HG02840 (cell line): ENCODE measurements at regions not wholly inside any gene's neighbourhood (a gene's known extent, or its start where the extent isn't known, plus 50 kb on each side); places are given as distances from the start of the nearest gene placed in this dataset.

Source experiments
- ATAC-seq: cut with Tn5 transposase; IDR thresholded peaks from one replicate; pipeline ENCODE4 v1.9.1; 2021; ENCODE audit warnings: mild to moderate bottlenecking, moderate library complexity, moderate number of reproducible peaks; ENCODE audit not compliant: unreplicated experiment, low FRiP score

GRCh38 chr18:24923138-24923537 lies 428.8 kb downstream of the ZNF521 start:
- peak; percentile 75 for ATAC-seq

GRCh38 chr18:24924066-24924716 lies 427.8 kb downstream of the ZNF521 start:
- ATAC-seq, result no peak

GRCh38 chr18:24926649-24927048 lies 425.3 kb downstream of the ZNF521 start:
- ATAC-seq, result no peak

- ATAC-seq, result no peak
Measured at GRCh38 chr18:24928301-24928878, 423.6 kb downstream of the ZNF521 start.

GRCh38 chr18:24930478-24930877 lies 421.5 kb downstream of the ZNF521 start:
- ATAC-seq, result no peak

- no peak for ATAC-seq
Measured at GRCh38 chr18:24930971-24931370, 421.0 kb downstream of the ZNF521 start.

- no peak for ATAC-seq
Measured at GRCh38 chr18:24933345-24933744, 418.6 kb downstream of the ZNF521 start.

GRCh38 chr18:24934258-24934932 lies 417.6 kb downstream of the ZNF521 start:
- no peak for ATAC-seq

- ATAC-seq, result no peak
Measured at GRCh38 chr18:24935008-24935407, 417.0 kb downstream of the ZNF521 start.

- ATAC-seq, result no peak
Measured at GRCh38 chr18:24935896-24936295, 416.1 kb downstream of the ZNF521 start.

GRCh38 chr18:24936691-24937090 lies 415.3 kb downstream of the ZNF521 start:
- ATAC-seq, result no peak

GRCh38 chr18:24937639-24938275 lies 414.2 kb downstream of the ZNF521 start:
- ATAC-seq, result no peak

GRCh38 chr18:24940416-24940815 lies 411.6 kb downstream of the ZNF521 start:
- ATAC-seq, result no peak

GRCh38 chr18:24941174-24941951 lies 410.6 kb downstream of the ZNF521 start:
- no peak for ATAC-seq

GRCh38 chr18:24942144-24942543 lies 409.8 kb downstream of the ZNF521 start:
- ATAC-seq, result no peak

GRCh38 chr18:24947521-24948305 lies 404.3 kb downstream of the ZNF521 start:
- no peak for ATAC-seq

GRCh38 chr18:24949908-24950307 lies 402.1 kb downstream of the ZNF521 start:
- ATAC-seq, result no peak

GRCh38 chr18:24954341-24954740 lies 397.6 kb downstream of the ZNF521 start:
- ATAC-seq, result no peak

GRCh38 chr18:24958001-24958400 lies 394.0 kb downstream of the ZNF521 start:
- no peak for ATAC-seq

GRCh38 chr18:24959051-24959476 lies 392.9 kb downstream of the ZNF521 start:
- ATAC-seq, result no peak
